ENCODE measurements at regions not wholly inside any gene's neighbourhood (a gene's known extent, or its start where the extent isn't known, plus 50 kb on each side); places are given as distances from the start of the nearest gene placed in this dataset.

DNA sequence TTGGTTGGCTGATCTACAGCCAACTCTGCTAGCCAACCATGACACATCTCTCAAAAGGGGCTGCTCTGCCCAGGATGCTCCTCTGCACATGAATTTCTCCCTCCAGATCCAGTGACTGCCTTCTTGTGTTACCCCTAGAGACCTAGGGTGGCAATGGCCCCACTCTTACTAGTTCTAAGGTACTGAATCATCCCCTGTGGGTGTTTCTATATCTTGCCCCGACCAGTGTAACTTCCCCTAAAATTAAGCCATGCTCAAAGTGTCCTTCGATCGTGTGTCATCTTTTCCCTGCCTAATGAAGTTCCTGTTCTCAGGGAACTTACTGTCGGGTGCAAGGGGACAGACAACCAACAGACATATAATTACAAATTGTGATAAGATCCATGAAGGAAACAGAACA lies 113.3 kb downstream of the FAM76B start (continued):
- no peak for TF ChIP-seq SP2 (IDR thresholded peaks at IDR 0.05; ENCODE audit: low read length)
- no peak for TF ChIP-seq SP1 (IDR thresholded peaks at IDR 0.05; ENCODE audit: low read depth, low read length)
- TF ChIP-seq ATF3 (IDR thresholded peaks at IDR 0.05; ENCODE audit: insufficient read depth, low read depth, low read length) = no peak
